Neural crest cell (in vitro differentiated cells): ENCODE measurements at regions not wholly inside any gene's neighbourhood (a gene's known extent, or its start where the extent isn't known, plus 50 kb on each side); places are given as distances from the start of the nearest gene placed in this dataset.

ENCODE experiments used
- DNase-seq: peaks from one replicate; pipeline ENCODE4 v3.0.0; 2021; ENCODE audit warnings: low read depth, mixed read lengths, low spot score
- H3K27ac Mint-ChIP-seq: one replicate; pipeline ENCODE4 v1.8.0; 2021; ENCODE audit warnings: mild to moderate bottlenecking, mixed read lengths; ENCODE audit not compliant: unreplicated experiment
- H3K27me3 Mint-ChIP-seq: 2 replicates; pipeline ENCODE4 v1.8.0; 2021; ENCODE audit warnings: low read depth, mild to moderate bottlenecking, mixed read lengths
- H3K36me3 Mint-ChIP-seq: 2 replicates; pipeline ENCODE4 v1.8.0; 2021; ENCODE audit warnings: low read depth, mild to moderate bottlenecking, mixed read lengths
- H3K4me1 Mint-ChIP-seq: 2 replicates; pipeline ENCODE4 v1.8.0; 2021; ENCODE audit warnings: mixed read lengths
- H3K4me3 Mint-ChIP-seq: one replicate; pipeline ENCODE4 v1.8.0; 2021; ENCODE audit warnings: mild to moderate bottlenecking, mixed read lengths
- H3K9me3 Mint-ChIP-seq: 2 replicates; pipeline ENCODE4 v1.8.0; 2021; ENCODE audit warnings: mixed read lengths
- CTCF ChIP-seq: fragments of 200-600 bp; sonication (generic); conservative IDR thresholded peaks from 2 replicates; pipeline ENCODE4 v1.5.0; 2021; ENCODE audit warnings: antibody characterized with exemption, mild to moderate bottlenecking

DNA sequence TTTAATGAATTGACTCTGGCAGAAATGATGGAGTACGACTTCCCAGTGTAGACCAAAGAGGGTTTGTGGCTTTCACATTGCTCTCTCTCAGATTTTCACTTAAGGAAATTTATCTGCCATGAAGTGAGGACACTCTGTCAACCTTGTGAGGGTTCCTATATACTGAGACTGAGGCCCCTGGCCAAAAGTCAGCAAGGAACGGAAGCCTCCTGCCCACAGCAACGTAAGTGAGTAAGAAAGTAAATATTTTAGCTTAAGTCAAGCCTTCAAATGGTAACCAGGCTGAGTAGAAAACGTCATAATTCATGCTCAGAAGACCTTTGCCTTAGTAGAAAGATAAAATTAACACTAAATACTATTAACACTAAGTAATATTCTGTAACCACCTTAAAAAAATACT is 1080.5 kb upstream of the ACVR2A start:
- peaks cover 3% of the 10 kb centered on the region for H3K9me3 Mint-ChIP-seq
- no peaks in the 10 kb centered on the region for H3K27me3 Mint-ChIP-seq
- no peaks in the 10 kb centered on the region for H3K4me1 Mint-ChIP-seq
- DNase-seq = no peak
- no peak for TF ChIP-seq CTCF
- H3K4me3 Mint-ChIP-seq = no peak overlapping the region
- H3K27ac Mint-ChIP-seq = no peak overlapping the region
- H3K36me3 Mint-ChIP-seq = no peaks in the 10 kb centered on the region

- Mint-ChIP-seq H3K9me3 (peaks cover 3% of the 10 kb centered on the region), H3K36me3 (no peaks in the 10 kb centered on the region)
Measured at GRCh38 chr2:146762786-146763185, 1082.0 kb upstream of the ACVR2A start.

DNA sequence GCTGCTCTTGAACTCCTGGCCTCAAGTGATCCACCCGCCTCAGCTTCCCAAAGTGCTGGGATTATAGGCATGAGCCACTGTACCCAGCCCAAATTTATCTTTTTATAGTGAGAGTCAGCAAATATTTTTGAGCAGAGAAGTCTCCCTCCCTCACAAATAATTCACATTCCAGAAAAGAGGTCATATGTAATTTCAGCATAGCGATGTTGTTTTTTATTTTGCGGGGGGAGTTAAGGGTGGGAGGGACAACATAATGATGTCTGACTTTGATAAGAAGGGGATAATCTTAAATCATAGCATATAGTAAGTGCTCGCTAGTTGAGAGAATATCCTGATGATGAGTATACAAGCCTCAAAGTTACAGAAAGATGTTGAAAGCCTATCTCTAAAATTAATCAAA is 1090.2 kb upstream of the ACVR2A start:
- no peaks in the 10 kb centered on the region for H3K4me1 Mint-ChIP-seq
- H3K4me3 Mint-ChIP-seq = no peak overlapping the region
- H3K27ac Mint-ChIP-seq = no peak overlapping the region
- no peak for DNase-seq
- H3K9me3 Mint-ChIP-seq = no peaks in the 10 kb centered on the region
- H3K36me3 Mint-ChIP-seq = no peaks in the 10 kb centered on the region
- no peaks in the 10 kb centered on the region for H3K27me3 Mint-ChIP-seq
- TF ChIP-seq CTCF = no peak

More at GRCh38 chr2:146762786-146763185, 1082.0 kb upstream of the ACVR2A start:
- H3K27ac Mint-ChIP-seq = no peak overlapping the region
- TF ChIP-seq CTCF = no peak
- DNase-seq = no peak
- no peaks in the 10 kb centered on the region for H3K27me3 Mint-ChIP-seq
- no peak overlapping the region for H3K4me3 Mint-ChIP-seq
- no peaks in the 10 kb centered on the region for H3K4me1 Mint-ChIP-seq

DNA sequence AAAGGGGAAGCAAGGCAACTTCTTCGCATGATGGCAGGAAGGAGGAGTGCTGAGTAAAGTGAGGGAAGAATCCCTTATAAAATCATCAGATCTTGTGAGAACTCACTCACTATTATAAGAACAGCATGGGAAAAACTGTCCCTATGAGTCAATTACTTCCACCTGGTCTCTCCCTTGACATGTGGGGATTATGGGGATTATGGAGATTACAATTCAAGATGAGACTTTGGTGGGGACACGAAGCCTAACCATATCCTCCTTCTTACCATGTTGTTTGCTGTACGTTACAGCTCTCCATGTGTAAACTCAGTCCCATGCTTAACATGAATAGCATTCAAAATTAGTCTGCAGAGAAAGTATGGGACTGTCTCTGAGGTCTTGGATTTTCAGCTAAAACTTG is 1096.8 kb upstream of the ACVR2A start:
- Mint-ChIP-seq H3K27ac (no peak overlapping the region), H3K27me3 (no peaks in the 10 kb centered on the region), H3K9me3 (no peaks in the 10 kb centered on the region), H3K36me3 (no peaks in the 10 kb centered on the region), H3K4me1 (no peaks in the 10 kb centered on the region), H3K4me3 (no peak overlapping the region)
- no peak for DNase-seq
- TF ChIP-seq CTCF = no peak

GRCh38 chr2:146741260-146741659 is 1103.6 kb upstream of the ACVR2A start:
- no peak overlapping the region for H3K27ac Mint-ChIP-seq
- DNase-seq = no peak
- no peaks in the 10 kb centered on the region for H3K4me1 Mint-ChIP-seq
- H3K27me3 Mint-ChIP-seq = no peaks in the 10 kb centered on the region
- no peak for TF ChIP-seq CTCF
- H3K36me3 Mint-ChIP-seq = no peaks in the 10 kb centered on the region
- H3K4me3 Mint-ChIP-seq = no peak overlapping the region
- no peaks in the 10 kb centered on the region for H3K9me3 Mint-ChIP-seq

GRCh38 chr2:146734821-146735190 is 1110.0 kb upstream of the ACVR2A start:
- Mint-ChIP-seq H3K27me3 (no peaks in the 10 kb centered on the region), H3K9me3 (no peaks in the 10 kb centered on the region), H3K4me3 (no peak overlapping the region), H3K36me3 (no peaks in the 10 kb centered on the region), H3K27ac (no peak overlapping the region), H3K4me1 (peaks cover 4% of the 10 kb centered on the region)
- TF ChIP-seq CTCF = no peak
- no peak for DNase-seq
